Umbilical cord (tissue), 1 donor: ENCODE measurements at regions not wholly inside any gene's neighbourhood (a gene's known extent, or its start where the extent isn't known, plus 50 kb on each side); places are given as distances from the start of the nearest gene placed in this dataset.
"Not testable (repeated sequence)": the region's sequence is repeated elsewhere in the genome, so short reads cannot be mapped to it uniquely, and the experiment has no call there.

Experiments used
- DNase-seq: peaks from one replicate; pipeline ENCODE4 v3.0.0-alpha.2; 2015; ENCODE audit warnings: low spot score

DNA sequence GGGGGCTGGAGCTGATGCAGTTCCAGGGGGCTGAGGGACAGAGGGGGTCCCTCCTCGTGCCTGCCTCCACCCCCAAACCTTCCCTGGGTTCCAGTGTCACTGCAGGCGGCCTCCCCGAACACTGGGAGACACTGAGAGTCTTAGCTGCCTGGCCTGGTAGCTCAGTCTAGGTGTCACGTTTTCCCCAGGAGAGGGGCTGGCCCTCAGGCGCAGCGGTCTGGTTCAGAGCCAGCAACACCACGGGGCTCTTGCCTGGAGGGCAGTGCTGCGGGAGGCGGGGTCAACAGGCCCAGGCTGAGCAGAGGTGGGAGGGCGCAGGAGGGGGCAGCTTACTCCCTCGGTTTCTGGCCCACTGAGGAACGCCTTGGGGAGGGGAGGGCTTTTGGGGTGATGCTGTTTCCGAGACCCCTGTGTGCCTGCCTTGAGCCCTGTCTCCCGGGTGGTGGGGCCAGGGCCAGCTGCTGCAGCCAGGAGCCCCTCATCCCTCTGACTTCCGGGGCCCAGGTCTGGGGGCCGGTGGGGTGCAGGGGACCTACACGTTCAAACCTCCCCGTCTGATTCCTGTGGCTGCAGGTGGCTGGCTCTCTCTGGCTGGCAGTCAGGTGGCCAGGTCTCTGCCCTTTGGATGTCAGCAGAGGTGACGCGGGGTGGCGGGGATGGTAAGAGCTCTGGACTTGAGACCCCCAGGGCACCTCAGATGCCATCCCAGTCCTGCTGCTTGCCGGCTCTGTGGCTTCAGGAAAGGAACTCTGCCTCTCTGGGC is 89.3 kb upstream of the GSE1 start:
- peak; percentile 61 for DNase-seq

DNA sequence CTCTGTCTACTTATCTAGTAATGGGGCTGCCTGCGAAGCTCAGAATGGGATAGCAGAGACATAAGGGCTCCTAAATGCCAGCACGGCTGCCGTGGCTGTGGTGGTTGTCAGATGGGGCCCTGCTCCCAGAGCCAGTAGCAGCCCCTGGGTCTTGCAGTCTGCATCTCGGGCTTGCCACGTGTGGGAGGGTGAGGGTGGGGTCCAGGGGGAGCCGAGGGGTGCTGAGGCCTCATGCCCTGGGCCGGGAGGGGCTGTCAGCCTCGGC is 88.8 kb upstream of the GSE1 start:
- no peak for DNase-seq

DNA sequence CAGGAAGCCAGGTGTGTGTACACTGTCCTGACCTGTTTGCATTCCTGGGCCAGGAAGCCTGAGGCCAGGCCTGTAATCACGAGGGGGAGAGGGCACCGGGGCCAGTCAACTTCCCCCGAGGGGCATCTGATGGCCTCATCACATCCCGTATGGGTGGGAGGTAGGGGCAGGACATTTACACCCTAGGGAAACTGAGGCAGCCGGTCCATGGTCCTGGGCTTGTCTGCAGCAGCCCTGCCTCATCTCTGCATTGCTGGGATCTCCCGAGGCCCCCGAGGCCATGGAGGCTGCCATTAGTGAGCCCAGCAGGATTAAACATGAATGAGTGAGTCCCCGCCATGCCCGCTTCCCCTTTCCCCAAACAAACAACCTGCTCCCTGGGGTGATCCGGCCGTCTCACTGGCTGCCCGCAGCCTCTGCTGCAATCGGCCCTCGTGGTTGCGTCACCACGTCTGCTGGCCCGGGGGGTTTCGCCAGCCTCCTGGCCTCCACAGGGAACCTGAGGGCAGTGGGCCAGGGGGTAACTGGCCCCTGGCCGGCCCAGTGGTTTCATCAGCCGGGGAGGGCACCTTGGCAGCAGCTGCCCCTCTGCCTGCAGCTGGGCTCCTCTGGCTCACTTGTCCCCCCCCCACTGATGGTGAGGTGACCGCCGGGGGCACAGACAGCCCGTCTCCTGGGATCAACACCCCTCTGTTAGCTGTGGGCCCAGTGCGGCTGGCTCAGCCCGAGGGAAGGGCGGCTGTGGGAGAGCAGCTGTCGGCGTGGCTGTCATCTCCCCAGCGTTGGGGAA is 88.3 kb upstream of the GSE1 start:
- no peak for DNase-seq

DNA sequence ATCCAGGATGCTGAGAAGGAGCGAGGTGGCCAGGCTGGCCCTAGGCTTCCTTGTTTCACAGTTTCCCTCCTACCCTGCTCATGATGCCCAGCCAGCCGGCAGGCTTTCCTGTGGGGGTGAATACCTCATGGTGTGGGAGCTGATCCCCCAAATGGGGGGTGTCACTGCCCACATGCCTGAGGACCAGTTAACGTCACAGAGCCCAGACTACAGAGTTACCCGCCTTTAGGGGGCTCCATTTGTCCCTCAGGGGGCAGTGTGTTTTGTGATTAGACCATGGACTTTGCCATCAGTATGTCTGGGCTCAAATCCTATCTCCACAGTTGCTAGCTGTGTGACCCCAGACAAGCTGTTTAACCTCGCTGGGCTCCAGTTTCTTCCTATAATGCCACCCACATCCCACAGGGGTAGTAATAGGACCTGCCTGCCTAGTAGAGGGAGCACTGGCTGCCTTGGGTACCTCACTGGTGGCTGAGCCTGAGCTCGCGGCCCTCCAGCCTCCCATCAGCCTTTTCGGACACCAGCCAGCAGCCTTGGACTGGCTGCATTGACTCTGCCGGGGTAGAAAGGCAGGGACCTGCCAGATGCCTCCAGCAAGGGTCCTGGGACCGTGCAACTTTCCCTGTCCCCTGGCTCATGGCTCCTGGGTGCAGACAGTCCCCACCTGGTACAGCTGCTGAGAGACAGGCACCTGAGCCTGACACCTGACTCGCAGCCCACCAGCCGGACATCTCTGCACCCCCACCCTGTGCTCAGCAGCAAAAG is 87.5 kb upstream of the GSE1 start:
- no peak for DNase-seq

DNA sequence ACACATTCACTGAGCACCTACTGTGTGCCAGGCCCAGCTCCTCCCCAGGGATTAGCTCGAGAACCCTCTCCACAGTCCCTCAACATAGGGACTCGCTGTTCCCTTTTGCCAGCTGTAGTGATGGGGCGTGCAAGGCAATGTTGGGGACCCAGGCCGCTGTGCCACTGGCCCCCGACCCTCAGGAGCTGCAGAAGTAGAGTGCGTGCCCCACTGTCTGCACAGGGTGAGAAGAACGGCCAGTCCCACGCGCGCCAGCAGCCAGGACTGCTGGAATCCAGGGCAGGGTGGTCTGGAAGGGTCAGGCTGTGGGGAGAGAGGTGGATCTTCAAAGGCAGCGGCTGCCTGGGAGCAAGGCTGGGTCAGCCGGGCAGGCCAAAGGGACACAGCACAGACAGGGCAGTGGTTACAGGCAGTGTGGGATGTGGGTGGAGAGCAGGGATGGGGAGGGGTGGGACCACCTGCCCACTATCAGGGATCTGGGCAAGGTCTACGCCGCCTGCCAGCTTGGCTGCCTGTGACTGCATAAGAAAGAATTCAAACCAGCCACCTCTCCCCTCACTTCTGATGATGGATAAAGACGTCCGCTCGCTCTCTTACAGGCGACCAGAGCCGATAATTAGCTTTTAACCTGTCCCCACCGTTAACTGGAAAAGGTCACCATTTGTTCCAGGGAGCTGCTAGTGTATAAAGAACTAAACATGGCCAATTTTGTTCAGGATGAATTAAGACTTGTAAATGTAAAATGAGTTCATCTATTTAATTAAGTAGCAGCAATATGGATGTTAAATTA is 86.7 kb upstream of the GSE1 start:
- DNase-seq: no peak

DNA sequence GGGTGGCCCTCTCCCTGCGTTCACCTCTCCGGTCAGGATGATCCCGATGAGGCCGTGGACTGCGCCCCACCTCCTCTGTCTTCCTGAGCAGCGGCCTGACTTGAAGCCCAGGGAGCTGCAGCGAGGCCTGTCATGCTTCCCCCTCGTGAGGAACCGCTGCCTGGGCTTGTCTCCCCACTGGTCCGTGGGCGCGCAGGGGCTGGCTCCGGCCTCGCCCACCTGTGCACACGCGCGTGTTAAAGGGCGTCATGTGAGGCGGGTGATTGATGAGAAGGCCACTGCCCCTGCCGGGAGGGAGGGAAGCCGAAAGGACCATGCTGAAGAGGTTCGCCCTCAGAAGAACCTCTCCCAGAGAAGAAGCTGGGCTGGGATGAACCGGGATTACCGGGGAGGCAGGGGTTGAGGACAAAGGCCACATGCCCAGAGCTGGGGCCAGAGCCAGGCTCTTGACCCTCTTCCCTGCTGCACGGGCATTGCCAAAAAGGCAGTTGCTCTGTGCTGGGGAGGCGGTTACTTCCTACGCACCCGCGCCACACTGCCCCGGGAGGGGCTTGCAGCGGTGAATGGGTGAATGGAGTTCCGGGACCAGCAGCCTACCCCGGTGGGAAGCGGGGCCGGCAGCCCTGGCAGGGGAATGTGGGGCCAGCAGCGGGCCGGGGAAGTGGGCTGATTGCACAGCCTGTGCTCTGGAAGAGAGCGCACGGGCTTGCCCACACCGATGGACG is 85.9 kb upstream of the GSE1 start:
- DNase-seq: no peak

DNA sequence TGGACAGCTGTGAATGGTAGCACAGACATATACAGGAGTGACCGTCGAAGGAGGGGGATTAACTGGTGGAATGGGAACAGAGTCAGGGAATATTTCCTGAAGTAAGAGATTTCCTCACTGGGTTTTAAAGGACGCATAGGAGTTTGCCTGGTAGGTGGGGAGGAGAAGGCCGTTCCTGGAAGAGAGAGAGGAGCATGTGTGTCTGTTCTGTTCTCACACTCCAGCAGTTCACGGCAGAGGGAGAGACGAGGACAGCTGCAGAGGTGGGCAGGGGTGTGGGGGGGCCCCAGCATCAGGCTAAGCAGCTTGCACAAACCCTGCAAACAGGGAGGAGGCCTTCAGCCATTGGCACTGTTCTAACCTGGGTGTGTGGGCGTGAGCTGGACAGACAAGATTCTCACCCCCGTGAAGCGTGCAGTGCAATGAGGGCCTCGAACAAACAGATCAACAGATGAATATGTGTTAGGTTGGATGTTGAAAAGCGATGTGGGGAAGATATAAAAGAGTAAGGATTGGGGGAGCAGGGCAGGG is 85.3 kb upstream of the GSE1 start:
- no peak for DNase-seq

DNA sequence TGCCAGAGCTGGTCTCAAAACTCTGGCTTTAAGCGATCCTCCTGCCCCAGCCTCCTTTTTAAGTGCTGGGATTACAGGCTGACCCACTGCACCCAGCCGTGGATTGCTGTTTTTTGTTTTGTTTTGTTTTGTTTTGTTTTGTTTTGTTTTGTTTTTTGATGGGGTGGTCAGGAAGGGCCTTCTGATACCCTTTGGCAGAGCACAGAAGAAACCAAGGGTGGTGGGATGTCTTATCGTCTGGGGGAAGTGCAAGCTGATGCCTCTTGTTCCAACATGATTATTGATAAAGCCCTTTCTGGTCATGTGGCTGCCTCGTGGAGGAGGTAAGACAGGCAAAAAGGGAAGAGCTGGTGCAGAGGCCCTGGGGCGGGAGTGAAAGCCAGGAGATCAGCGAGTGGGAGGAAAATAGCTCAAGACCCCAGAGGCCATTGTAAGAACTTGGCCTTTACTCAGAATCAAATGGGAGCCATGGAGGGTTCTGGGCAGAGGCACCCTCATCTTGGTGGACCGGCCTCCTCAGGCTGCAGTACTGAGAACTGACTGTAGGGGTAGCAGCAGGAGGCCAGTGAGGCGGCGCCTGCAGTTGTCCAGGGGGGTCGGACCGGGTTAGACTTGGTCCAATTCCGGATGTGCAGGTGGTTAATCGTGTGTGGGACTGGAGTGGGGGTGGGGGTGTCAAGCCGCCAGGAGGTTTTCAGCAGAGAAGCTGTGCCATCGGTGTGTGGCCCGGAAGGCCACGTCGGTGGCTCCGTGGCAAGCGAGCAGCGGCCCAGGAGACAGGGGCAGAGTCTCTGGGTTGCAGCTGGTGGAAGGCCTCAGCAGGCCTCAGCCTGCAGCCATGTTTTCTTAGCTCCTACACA is 84.4 kb upstream of the GSE1 start:
- no peak for DNase-seq

DNA sequence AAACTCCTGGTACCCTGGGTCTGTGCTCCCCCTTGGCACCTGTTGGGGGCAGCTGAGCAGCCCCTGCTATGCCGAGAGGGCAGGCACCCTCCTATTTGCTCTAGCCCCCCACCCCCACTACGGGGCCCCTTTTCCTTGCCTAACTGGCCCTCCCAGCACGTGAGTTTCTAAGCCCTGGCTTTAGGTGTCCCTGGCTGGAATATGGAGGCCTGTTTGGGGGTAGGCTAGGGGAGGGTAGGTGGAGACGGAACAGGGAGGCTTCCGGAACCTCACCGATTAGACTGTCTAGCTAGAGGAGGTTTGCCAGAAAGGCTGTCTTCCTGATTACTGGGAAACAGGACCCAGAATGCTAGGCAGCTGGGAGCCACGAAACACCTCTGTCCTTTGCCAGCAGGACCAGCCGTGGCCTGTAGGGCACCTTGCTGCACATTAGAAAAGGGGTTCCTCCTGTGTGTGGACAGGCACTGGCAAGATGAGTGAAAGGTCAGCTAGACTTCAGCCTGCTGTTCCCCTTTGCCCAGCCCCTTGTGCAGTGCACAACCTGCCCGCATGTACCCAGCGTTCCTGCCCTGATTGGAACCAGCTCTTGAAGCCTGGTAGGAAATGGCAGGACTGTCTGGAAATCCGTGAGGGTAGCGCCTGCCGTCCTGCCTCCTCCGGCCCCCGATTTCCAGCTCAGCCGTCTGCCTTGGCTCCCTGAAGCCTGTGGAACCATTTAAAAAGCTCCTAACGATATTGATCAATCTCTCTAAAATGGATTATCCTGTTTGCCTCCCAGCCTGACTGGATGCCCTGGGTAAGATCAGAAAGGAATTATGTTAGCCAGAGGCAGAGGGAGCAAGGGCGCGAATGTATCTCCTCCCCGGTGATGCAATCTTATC is 83.4 kb upstream of the GSE1 start:
- no peak for DNase-seq

DNA sequence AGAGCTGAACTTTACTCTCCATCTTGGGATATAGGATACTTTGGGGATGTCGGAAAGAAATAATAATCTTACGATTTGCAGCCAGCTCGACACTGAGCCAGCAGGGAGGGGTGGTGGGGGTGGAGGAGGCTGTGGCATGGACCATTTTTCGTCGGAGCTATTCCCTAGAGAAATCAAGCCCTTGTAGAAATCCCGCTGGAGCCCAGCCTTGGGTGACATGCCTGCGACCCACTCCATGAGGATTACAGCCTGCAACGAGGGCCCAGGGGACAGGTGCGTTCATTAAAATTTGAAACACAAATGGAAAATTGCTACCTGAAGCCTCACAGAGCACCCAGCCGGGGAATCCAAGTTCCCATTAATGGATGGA is 82.8 kb upstream of the GSE1 start:
- no peak for DNase-seq

DNA sequence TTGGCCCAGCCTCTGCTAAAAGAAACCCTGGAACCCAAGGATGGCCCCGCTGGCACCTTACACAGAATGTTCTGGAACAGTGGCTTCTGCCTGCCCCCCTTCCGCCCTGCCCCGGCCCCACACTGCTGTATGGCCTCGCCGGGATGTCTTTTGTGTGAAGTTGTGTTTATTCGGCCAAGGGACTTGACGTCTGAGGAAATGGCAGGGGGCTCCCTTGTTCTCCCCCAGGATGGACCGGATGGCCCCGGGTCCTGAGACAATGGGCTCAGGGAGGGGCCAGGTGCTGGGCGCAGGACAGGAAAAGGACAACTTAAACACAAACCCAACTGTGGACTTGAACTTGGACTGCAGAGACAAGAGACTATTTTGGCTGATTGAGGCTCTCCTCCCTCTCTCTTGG is 81.6 kb upstream of the GSE1 start:
- DNase-seq: no peak

DNA sequence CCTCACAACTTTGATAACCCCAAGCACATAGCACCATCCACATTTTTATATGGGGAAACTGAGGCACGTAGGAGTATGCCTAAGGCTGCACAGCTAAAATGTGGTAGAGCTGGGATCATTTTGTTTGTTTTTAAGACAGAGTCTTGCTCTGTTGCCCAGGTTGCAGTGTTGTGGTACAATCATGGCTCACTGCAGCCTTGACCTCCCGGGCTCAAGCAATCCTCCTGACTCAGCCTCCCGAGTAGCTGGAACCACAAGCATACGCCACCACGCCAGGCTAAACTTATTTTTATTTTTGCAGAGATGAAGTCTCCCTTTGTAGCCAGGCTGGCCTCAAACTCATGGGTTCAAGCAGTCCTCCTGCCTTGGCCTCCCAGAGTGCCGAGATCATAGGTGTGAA is 81.0 kb upstream of the GSE1 start:
- DNase-seq: no peak

DNA sequence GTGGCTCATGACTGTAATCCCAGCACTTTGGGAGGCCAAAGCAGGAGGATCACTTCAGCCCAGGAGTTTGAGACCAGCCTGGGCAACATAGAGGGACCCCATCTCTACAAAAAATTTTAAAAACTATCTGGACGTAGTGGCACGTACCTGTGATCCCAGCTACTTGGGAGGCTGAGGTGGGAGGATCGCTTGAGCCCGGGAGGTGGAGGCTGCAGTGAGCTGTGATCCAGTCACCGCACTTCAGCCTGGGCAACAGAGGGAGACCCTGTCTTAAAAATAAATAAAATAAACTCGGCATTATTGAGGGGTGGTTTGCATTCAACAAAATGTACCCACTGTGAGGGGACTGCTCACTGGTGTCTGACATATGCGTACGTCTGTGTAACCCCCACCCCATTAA is 79.5 kb upstream of the GSE1 start:
- not testable (repeated sequence) for DNase-seq

DNA sequence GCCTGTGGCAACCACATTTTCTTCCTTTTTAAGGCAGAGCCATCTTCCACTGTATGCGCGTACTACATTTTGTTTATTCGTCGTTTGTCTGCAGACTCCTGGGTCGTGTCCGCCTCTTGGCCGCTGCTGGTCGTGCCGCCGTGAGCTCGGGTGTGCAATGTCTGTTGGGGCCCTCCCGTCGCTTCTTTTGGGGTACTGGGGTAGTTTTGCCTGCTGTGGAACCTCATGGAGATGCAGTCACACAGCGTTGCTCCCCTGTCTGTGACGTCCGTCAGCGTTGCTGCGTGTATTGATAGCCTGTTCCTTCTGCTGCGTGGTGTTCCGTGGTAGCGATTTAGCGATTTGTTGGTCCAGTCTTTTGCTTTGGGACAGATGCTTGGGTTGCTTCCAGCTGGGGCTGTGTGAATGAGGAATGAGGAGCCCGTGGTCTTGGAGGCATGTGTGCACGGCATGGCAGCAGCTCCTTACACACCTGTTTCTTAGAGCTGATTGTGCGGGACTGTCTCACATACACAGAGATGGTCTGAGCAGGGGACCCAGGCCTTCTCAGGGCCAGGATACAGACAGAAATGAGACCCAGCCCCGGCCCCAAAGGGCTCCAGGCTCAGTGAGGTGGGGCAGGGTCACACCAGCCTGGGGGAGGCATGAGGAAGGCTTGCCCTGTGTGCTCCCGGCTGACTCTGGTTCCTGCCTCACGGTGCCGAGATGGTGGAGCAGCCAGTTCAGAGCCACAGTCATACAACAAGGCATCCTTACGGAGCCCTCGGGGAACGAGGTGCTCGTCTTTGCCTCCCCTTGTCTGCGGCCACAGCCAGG is 78.4 kb upstream of the GSE1 start:
- DNase-seq: no peak

DNA sequence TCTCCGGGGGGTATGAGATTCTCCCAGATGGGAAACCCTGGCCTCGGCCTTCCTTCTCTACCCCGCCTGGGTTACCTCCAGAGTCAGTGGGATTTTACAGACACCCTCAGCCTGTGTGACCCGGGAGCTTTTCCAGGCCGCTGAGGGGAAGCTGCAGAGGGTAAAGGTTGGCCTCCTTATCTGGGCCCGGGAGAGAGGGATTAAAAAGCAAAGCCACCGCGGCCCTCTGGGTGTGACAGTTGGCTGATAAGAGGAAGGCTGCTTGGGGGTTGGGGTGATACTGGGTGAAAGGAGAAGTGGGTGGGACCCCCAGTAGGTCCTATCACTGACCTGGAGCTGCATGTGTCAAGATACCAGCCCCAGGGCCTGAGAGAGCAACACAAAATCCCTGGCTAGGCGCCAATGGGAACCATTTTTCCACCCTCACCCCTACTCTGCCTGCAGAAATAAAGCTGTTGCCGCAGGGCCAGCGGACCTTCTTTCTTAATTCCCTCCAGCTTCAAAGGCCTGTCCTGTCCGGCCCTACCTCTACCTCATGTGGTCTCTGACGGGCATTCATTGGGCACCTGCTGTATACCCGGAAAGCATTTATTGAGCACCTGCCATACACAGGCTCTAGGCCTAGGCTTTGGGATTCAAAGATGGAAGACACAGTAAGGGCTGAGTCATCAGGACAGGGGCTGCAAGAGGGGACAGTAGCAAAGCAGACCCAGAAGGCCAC is 77.6 kb upstream of the GSE1 start:
- DNase-seq: no peak

DNA sequence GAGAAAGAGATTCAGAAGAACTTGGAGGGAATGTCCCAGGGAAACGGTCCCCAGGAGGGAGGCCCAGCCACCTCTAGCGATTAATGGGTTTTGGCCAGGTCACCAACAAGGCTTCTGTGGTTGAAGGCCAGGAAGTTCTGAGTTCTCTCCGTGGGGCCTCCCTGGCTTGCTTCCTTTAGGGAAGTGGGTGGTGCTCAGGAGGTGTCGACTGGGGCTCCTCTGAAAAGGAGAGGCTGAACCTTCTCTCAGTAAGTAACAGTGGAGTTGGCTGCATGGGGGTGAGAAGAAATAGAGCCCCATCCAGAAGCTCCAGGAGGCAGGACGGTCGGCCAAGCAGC is 77.1 kb upstream of the GSE1 start:
- DNase-seq: peak; percentile 64

DNA sequence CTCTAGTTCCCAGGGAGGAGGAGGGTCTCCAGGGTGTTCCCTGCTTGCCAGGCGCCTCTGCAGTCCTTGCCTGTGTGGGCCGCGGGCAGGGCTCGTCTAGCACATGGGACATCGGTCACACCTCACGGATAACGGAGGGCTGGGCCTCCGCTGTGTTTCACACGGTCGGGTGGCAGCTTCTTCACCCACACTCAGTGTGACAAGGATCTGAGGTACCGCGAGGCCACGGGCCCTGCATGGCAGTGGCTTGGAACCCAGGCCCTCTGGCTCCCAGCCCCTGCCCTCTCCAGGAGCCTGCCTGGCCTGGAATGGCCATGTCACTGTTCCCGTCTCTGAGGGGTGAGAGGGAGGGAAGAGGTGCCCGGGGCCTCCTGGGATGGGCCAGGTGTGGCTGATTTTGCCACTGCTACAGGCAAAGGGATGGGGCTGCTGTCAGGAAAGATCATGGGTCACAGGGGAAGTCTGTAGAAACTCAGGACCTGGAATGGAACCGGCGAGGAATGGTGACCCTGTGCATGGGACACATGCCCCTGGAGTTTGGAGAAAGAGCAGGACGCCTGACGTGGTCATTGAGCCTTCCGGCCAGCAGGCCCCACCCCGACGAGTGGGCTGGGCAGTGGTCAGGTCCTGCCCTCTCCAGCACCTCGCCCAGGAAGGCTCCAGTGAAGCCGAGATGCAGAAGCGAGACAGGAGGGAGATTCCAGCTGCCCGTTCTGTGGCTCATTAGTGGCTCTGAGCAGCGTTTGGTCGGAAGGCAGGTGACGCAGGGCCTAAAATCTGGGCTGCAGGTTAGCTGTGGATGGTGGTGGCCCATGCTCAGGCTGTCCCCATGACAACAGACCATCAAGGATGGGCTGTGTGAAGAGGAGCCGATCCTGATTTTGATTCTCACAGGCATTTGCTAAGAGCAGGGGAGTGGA is 76.5 kb upstream of the GSE1 start:
- no peak for DNase-seq
